Fibroblast of the conjunctiva (primary cell): ENCODE measurements at regions not wholly inside any gene's neighbourhood (a gene's known extent, or its start where the extent isn't known, plus 50 kb on each side); places are given as distances from the start of the nearest gene placed in this dataset.

ENCODE experiments used
- DNase-seq: peaks from one replicate; pipeline ENCODE4 v3.0.0-alpha.2; 2010; ENCODE audit warnings: low read depth

GRCh38 chr2:145258903-145259579 lies 739.1 kb upstream of the ZEB2 start:
- no peak for DNase-seq

GRCh38 chr2:145257931-145258330 lies 738.0 kb upstream of the ZEB2 start:
- DNase-seq = no peak

- DNase-seq = peak; percentile 2
Measured at GRCh38 chr2:145256551-145256950, 736.6 kb upstream of the ZEB2 start.

GRCh38 chr2:145254291-145254690 lies 734.4 kb upstream of the ZEB2 start:
- DNase-seq = no peak

GRCh38 chr2:145253492-145253891 lies 733.6 kb upstream of the ZEB2 start:
- no peak for DNase-seq

- DNase-seq = no peak
Measured at GRCh38 chr2:145245268-145245870, 725.5 kb upstream of the ZEB2 start.

GRCh38 chr2:145235312-145235711 lies 715.4 kb upstream of the ZEB2 start:
- no peak for DNase-seq

- no peak for DNase-seq
Measured at GRCh38 chr2:145230546-145230945, 710.6 kb upstream of the ZEB2 start.

- no peak for DNase-seq
Measured at GRCh38 chr2:145228506-145228905, 708.6 kb upstream of the ZEB2 start.

- no peak for DNase-seq
Measured at GRCh38 chr2:145226901-145227300, 707.0 kb upstream of the ZEB2 start.

- DNase-seq = no peak
Measured at GRCh38 chr2:145221516-145221915, 701.6 kb upstream of the ZEB2 start.

- DNase-seq = no peak
Measured at GRCh38 chr2:145221032-145221431, 701.1 kb upstream of the ZEB2 start.

- DNase-seq = no peak
Measured at GRCh38 chr2:145220496-145220895, 700.6 kb upstream of the ZEB2 start.

- no peak for DNase-seq
Measured at GRCh38 chr2:145207884-145208283, 688.0 kb upstream of the ZEB2 start.

- no peak for DNase-seq
Measured at GRCh38 chr2:145206496-145207281, 686.8 kb upstream of the ZEB2 start.

GRCh38 chr2:145203891-145204290 lies 684.0 kb upstream of the ZEB2 start:
- no peak for DNase-seq

GRCh38 chr2:145199827-145200706 lies 680.1 kb upstream of the ZEB2 start:
- DNase-seq = no peak

GRCh38 chr2:145199042-145199441 lies 679.1 kb upstream of the ZEB2 start:
- DNase-seq = no peak

GRCh38 chr2:145198555-145198954 lies 678.6 kb upstream of the ZEB2 start:
- no peak for DNase-seq

GRCh38 chr2:145197944-145198343 lies 678.0 kb upstream of the ZEB2 start:
- DNase-seq = no peak

GRCh38 chr2:145194673-145195072 lies 674.8 kb upstream of the ZEB2 start:
- DNase-seq = no peak

GRCh38 chr2:145190031-145190703 lies 670.2 kb upstream of the ZEB2 start:
- no peak for DNase-seq
